ENCODE measurements at regions not wholly inside any gene's neighbourhood (a gene's known extent, or its start where the extent isn't known, plus 50 kb on each side); places are given as distances from the start of the nearest gene placed in this dataset.

DNA sequence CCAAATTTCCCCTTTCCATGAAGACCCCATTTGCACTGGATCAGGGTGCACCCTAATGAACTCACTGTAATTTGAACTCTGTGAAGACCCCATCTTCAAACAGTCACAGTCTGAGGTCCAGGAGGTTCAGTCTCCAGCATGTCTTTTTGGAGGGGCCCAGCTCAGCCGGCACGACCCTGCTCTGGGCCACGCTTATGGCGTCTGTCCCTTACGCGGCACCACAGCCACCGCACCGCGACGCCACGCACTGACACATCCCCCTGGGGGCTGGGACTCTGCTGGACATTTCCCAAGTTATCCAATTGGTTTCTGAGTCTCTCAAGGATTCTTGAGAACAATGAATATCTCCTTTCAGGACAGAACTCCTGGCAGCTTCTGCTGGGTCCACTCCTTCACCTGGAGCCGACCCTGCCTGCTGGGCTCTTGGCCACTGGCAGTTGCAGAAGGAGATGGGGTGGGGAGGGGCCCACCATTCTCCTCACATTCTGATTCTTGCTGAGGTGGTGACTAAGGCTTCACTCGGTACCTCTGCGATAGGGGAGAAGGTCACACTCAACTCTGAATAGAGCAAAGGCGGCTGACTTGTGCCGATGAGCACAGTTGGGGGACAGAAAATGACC, 124.0 kb downstream of the RTP5 start:
- Histone ChIP-seq H3K4me3 (no peak overlapping the region), H3K27me3 (no peaks in the 10 kb centered on the region), H3K27ac (no peak overlapping the region), H3K9me3 (no peaks in the 10 kb centered on the region), H3K4me1 (no peaks in the 10 kb centered on the region), H3K36me3 (no peaks in the 10 kb centered on the region)
- intact Hi-C loops (cut with DNase I; ENCODE audit: low total_unique reads) = no loop called here
- TF ChIP-seq POLR2AphosphoS5 (IDR thresholded peaks at IDR 0.05) (no peak), POLR2A (IDR thresholded peaks at IDR 0.05) (no peak)
- TF ChIP-seq, protein P1, sequence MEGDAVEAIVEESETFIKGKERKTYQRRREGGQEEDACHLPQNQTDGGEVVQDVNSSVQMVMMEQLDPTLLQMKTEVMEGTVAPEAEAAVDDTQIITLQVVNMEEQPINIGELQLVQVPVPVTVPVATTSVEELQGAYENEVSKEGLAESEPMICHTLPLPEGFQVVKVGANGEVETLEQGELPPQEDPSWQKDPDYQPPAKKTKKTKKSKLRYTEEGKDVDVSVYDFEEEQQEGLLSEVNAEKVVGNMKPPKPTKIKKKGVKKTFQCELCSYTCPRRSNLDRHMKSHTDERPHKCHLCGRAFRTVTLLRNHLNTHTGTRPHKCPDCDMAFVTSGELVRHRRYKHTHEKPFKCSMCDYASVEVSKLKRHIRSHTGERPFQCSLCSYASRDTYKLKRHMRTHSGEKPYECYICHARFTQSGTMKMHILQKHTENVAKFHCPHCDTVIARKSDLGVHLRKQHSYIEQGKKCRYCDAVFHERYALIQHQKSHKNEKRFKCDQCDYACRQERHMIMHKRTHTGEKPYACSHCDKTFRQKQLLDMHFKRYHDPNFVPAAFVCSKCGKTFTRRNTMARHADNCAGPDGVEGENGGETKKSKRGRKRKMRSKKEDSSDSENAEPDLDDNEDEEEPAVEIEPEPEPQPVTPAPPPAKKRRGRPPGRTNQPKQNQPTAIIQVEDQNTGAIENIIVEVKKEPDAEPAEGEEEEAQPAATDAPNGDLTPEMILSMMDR (IDR thresholded peaks at IDR 0.05) = no peak
- DNase-seq (ENCODE audit: low spot score in 2 of 2) = peak in 1 of 2 donors; percentile 28

DNA sequence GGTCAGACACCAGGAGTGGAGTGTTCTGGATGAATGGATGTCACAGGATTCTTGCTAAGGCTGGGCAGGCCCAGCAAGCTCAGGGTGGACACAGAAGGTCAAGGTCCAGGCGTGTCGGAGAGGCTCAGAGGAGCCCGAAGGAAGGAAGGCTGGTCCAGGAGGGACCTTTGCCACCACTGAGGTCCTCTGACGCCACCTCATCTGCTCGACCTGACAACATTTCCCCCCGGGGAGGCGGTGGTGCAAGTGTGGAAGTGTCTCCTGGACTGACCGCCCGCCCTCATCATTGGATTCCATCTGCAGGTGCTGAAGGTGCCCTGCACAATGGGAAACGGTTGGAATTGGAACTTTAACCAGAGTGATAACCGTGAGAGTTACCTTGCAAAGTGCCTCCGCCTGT, 124.6 kb downstream of the RTP5 start:
- no peaks in the 10 kb centered on the region for H3K9me3 ChIP-seq

DNA sequence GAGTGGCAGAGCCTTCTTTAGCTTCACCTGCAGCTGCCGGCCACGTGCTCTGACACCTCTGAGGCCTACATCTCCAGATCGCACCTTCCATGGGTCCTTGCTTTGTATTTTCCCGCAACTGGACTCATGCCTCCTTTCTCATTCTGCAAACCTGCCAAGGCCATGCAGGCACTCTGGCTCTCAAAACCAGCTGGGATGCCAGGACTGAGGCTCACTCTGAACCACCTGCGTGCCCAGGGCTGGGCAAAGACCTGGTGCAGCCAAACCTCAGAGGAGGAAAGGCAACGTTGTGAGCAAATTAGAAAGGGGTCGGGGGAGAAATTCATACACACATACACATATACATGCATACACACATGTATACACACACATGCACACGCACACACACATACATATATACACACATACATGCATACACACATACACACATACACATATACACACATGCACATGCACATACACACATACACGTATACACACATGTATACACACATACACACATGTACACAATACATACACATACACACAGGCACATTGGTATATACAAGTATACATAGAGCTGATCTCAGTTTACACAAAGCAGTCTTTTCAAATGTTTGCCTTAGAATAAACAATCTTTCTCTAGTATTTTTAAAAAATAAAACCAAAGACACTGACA, 125.2 kb downstream of the RTP5 start:
- intact Hi-C loops (cut with DNase I; ENCODE audit: low total_unique reads) = no loop called here
- TF ChIP-seq POLR2A (IDR thresholded peaks at IDR 0.05) = no peak
- TF ChIP-seq, protein P1 (IDR thresholded peaks at IDR 0.05) = no peak
- no peak for TF ChIP-seq POLR2AphosphoS5 (IDR thresholded peaks at IDR 0.05)
- no peaks in the 10 kb centered on the region for H3K4me1 ChIP-seq

More for the DNA sequence above, 124.6 kb downstream of the RTP5 start:
- H3K27ac ChIP-seq = no peak overlapping the region
- intact Hi-C loops (cut with DNase I; ENCODE audit: low total_unique reads) = no loop called here
- no peaks in the 10 kb centered on the region for H3K27me3 ChIP-seq
- no peak overlapping the region for H3K4me3 ChIP-seq
- peak in 1 of 2 donors; percentile 30 for DNase-seq (ENCODE audit: low spot score in 2 of 2)
- H3K36me3 ChIP-seq = no peaks in the 10 kb centered on the region
- TF ChIP-seq POLR2A (IDR thresholded peaks at IDR 0.05) = no peak
- TF ChIP-seq POLR2AphosphoS5 (IDR thresholded peaks at IDR 0.05) = no peak
- TF ChIP-seq, protein P1 (IDR thresholded peaks at IDR 0.05) = no peak
- no peaks in the 10 kb centered on the region for H3K4me1 ChIP-seq

DNA sequence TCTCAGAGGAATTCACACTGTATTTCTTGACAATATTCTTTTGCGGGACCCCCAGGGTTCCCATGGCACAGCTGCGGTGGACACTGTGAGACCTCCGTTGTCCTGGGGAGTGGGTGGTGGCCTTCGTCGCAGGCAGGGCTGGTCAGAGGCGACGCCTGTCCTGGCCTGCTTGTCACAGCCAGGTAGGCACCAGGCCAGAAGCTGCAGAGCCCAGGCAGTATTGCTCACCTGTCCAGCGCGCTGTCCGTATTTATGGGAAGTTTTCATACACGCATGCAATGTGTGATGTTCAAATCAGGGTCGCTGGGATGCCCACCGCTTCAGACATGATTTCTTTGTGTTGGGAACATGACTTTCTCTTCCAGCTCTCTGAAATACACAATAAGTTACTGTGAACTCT, 126.6 kb downstream of the RTP5 start:
- H3K4me3 ChIP-seq = no peak overlapping the region
- H3K27ac ChIP-seq = no peak overlapping the region
- H3K36me3 ChIP-seq = no peaks in the 10 kb centered on the region
- no peaks in the 10 kb centered on the region for H3K4me1 ChIP-seq
- no peaks in the 10 kb centered on the region for H3K9me3 ChIP-seq
- intact Hi-C loops (cut with DNase I; ENCODE audit: low total_unique reads) = no loop called here
- TF ChIP-seq, protein P1 (IDR thresholded peaks at IDR 0.05) = no peak
- TF ChIP-seq POLR2A (IDR thresholded peaks at IDR 0.05) = no peak
- no peak for TF ChIP-seq POLR2AphosphoS5 (IDR thresholded peaks at IDR 0.05)
- no peaks in the 10 kb centered on the region for H3K27me3 ChIP-seq
- DNase-seq (ENCODE audit: low spot score in 2 of 2) = peak in 1 of 2 donors; percentile 5

More for the DNA sequence above, 125.2 kb downstream of the RTP5 start:
- Histone ChIP-seq H3K4me3 (no peak overlapping the region), H3K36me3 (no peaks in the 10 kb centered on the region), H3K9me3 (no peaks in the 10 kb centered on the region), H3K27ac (no peak overlapping the region), H3K27me3 (no peaks in the 10 kb centered on the region)
- DNase-seq (ENCODE audit: low spot score in 2 of 2) = no peak

DNA sequence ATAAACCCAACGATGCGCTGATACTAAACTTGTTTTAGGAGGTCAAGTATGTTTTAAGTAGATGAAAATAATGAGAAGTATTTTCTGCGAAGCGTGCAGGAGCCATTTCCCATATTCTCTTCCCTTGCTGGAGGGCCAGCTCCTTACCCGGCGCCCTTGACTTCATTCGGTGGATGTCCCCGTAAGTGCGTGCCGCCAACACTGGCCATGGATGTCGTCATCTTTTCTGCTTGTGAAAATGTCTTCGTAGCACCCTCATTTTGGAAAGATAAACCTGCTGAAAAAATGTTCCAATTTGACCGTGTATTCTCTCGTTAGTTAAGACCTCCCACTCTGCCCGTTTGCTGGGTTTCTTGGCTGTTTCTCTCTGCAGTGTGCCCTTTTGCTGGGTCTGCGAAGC, 127.5 kb downstream of the RTP5 start:
- TF ChIP-seq, protein P1 (IDR thresholded peaks at IDR 0.05) = no peak
- TF ChIP-seq POLR2A (IDR thresholded peaks at IDR 0.05) (no peak), POLR2AphosphoS5 (IDR thresholded peaks at IDR 0.05) (no peak)

More for the DNA sequence above, 127.5 kb downstream of the RTP5 start:
- no peaks in the 10 kb centered on the region for H3K4me1 ChIP-seq
- intact Hi-C loops (cut with DNase I; ENCODE audit: low total_unique reads) = no loop called here
- DNase-seq (ENCODE audit: low spot score in 2 of 2) = no peak
- no peaks in the 10 kb centered on the region for H3K36me3 ChIP-seq
- no peaks in the 10 kb centered on the region for H3K9me3 ChIP-seq
- no peak overlapping the region for H3K4me3 ChIP-seq
- no peaks in the 10 kb centered on the region for H3K27me3 ChIP-seq
- H3K27ac ChIP-seq = no peak overlapping the region
